HG03378 (cell line): ENCODE measurements at regions not wholly inside any gene's neighbourhood (a gene's known extent, or its start where the extent isn't known, plus 50 kb on each side); places are given as distances from the start of the nearest gene placed in this dataset.

Experiments used
- ATAC-seq: cut with Tn5 transposase; IDR thresholded peaks from one replicate; pipeline ENCODE4 v1.9.1; 2021; ENCODE audit warnings: mild to moderate bottlenecking, moderate library complexity; ENCODE audit not compliant: unreplicated experiment

GRCh38 chr1:229101011-229101871 is 169.7 kb upstream of the RAB4A start:
- no peak for ATAC-seq

DNA sequence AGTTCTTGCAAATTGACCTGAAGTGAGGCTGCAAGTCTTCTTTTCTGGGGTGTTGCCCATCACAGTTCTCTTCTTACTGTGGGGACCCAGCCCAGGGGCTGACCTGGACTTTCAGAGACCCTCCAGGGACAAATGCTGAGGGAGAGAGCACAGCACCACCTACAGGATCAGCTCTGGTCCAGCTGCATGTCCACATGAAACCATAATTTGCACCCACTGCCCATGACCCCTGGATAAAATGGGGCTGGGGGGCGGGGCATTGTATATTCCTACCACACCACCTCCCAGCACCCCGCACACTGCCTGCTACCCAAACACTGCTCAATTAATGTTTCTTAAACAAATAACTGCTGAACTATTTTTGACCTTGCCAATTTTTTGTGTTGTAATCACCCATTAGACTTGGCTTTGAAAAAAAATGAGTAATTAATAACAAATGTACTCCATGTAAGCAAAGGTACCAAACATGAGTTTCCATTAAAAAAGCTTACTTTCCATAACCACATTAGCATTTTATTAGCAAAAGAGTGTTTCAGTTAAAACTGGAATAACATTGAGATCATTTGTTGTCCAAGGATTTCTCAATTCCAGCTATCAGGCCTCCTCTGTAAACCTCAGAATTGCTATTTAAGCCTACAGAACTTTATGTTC is 168.0 kb upstream of the RAB4A start:
- no peak for ATAC-seq

DNA sequence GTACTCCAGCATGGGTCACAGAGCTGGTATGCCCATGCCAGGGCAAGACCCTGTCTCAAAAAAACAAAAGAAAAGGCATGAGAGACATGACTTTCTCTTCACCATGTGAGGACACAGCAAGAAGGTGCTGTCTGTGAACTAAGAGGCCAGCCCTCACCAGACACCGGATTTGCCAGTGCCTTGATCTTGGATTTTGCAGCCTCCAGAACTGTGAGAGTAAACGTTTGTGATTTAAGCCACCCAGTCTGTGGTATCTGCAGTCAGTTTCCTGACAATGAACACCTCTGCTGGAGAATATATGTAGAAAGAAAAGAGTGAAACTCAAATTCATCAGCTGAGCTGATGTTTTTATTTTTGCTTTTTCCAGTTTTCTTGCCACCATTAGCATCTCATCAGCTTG is 166.3 kb upstream of the RAB4A start:
- ATAC-seq = no peak

DNA sequence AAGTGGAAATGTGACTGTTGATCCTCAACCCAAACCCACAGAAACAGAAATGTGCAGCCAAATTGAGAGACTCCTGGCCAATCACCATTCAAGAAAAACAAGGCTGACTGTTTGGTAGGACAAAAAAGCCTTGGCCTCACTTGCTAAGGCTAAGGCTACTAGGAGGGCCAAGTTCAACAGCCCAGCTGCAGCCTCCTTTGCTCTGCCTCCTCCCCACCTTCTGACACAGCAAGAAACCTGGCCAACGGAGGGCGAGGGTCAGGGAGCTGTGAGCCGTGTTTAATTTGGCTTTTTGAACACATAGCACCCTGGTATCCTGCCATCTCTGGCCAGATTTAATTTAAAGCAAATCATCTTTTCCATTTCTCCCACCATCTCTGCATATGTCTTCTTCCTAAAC is 165.8 kb upstream of the RAB4A start:
- no peak for ATAC-seq

DNA sequence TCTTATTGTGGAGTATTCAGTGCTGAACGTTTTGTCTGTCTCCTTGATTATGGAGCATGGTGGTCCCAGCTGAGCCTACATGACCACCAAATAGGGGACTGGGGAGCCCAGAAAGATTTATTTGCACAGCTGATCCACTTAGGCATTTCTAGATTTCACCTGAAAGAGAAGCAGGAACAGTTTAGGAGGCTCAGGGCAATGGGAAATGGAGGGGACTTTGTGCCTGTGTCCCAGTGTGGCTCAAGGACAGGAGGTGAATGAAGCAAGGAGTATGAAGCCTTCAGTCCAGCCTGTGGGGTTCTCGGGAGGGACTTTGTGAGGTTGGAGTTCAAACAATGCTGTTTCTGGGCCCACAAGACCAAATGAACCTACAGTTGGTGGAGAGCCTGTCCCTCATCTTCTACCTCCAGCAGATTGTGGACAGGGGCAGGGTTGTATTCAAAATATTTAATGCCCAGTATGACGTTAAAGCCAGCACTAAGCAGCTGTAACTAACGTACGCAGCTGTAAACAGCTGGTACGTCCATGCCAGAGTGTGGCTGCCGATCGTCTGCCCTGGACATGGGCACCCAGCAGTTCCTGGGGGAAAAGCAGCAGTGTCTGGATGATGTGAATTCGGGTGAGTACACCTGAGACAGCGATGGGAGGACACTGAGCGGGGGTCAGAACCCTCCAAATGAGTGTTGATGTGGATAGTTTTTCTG is 164.9 kb upstream of the RAB4A start:
- no peak for ATAC-seq

GRCh38 chr1:229106526-229107125 is 164.3 kb upstream of the RAB4A start:
- ATAC-seq = no peak

DNA sequence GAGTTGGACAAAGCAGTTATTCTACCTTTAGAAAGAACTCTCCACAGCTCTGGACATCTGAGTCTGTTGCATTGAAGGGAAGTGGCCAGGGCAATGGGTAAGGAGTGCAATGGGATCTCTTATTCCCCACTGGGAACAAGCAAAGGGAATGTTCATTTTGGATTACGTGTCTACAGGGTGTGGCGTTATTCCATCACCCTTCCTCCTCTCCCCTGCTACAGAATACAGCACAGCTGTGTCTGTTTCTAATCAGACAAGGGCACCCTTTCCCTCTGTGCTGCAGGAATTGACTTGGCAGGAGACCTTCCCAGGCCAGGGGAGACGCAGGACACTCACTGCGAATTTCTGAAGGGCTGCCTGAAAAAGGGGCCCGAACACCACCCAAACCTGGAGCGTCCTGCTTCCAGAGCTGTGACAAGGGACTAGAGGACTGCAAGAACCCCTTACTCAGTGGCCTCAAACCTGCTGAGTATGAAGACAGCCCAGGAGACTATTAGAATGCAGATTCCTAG is 163.6 kb upstream of the RAB4A start:
- ATAC-seq = no peak

GRCh38 chr1:229107972-229108371 is 162.9 kb upstream of the RAB4A start:
- no peak for ATAC-seq

- no peak for ATAC-seq
These were observed 162.2 kb upstream of the RAB4A start for GRCh38 chr1:229108598-229109201.

- ATAC-seq = no peak
These were observed 161.6 kb upstream of the RAB4A start for GRCh38 chr1:229109320-229109761.

- ATAC-seq = no peak
These were observed 159.9 kb upstream of the RAB4A start for GRCh38 chr1:229110986-229111385.

DNA sequence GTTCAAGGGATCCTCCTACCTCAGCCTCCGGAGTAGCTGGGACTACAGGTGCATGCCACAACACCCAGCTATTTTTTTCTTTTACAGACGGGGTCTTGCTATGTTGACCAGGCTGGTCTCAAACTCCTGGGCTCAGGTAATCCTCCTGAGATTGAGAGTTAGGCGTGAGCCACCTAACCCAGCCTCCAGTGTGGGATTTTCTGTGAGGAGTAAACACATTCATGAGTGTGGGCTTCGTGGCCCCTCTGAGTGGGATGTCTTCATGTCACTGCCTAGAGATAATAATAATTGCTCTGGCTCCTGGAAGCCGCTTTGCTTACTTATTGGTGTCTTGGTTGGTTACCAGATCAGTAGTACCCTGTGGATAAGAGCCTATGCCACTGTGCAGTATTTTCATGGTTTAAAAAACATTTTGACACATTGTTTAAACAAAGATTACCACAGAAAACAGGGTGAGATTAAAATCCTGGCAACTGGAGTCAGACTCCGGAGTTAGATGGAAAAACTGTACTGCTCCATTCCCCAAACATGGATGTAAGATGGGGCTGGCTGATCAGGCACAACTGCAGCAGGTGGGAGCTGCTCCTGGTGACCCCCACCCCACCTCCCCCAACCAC is 159.1 kb upstream of the RAB4A start:
- ATAC-seq = no peak

DNA sequence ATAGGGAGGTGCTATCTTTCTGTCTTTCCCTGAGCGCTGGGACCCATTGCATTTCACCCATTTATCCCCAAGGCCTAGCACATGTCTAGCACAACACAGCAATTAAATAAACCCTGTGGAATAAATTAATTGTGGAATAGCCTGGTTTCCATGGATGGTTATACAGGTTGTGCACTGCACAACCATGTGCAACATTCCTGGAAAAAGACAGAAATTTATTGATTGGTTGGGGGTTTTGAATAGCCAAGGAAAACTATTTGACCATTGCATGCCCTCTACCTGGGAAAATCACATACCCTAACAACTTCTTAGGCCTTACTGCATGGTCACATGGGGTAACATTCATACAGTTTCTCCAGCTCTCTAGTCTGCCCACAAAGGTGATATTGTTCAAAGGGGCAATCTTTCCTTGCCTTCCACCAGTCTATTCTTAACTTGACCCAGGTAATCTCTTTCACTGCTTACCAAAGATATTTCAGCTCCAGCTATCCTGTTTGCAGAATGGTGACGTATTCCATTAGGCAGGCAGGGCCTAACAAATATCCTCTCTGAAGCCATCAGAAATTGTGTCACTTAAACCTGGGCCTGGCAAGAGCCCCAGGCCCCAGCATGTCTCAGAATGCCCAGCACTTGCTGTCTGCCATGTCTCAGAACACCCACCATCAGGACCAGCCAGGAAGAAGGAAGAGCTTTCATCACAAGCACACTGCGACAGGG is 157.9 kb upstream of the RAB4A start:
- ATAC-seq = no peak

DNA sequence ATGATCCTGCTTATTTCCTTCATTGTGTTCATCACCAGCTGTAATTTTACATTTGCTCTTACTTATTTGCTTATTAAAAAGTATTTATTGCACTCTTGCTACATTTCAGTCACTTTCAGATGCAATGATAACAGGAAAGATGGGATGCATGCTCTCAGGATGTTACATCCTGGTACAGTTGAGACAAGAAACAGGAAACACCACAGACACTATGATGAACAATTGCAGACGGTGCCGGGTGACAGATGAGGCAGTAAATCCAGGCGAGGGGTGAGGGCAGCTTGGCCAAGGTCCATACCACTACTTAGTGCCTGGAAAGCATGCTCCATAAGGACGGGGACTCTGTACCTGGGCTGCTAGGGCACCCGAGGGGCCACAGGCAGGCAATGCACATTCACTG is 156.6 kb upstream of the RAB4A start:
- no peak for ATAC-seq

DNA sequence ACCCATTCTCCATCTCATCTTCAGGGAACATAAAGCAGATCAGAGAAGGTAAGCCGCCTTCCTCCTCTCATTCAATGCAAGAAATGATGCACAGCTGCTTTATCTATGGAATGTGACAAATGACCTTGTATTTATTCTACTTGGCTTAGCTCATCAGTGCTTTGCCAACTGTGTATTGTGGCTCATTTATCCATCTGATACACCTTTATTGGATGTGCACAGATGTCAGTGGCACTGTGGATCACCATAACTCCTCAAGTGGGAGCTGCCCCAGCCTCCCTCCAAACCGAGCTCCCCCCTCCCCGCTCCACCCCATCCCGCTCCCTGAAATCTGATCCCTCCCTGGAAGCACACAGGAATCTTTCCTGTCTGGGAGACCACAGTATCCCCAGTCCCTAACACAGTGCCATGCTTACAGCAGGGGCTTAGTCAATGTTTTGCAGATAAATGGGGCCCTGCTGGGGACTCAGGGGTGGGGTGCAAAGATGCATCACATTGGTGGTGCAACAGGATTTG is 156.0 kb upstream of the RAB4A start:
- ATAC-seq = no peak

- ATAC-seq = no peak
These were observed 154.8 kb upstream of the RAB4A start for GRCh38 chr1:229116114-229116513.

- ATAC-seq = no peak
These were observed 153.1 kb upstream of the RAB4A start for GRCh38 chr1:229117664-229118300.

DNA sequence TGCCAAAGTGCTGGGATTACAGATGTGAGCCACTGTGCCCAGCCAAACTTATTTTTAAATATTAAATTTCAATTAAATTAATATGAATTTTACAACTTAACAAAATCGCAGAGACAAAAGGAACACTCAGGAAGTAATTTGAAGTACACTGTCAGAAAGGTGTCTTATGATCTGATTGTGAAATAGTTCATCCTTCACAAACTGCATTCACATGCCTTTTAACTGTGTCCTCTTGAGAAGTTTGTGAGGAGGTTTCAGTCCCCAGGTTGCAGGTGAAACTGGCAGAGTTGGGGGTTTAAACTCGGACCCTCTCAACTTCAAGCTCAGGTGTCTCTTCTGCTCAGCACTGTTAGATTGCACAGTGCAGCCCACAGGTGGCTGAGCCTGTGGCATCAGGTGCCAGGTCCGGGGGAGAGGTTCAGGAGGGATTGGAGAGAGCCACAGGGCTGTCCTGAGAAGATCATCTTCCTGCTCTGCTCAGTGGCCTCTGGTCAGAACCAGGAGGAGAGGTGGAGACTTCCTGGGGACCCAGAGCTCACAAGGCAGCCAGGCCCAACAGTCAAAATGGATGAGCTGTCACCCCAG is 152.3 kb upstream of the RAB4A start:
- ATAC-seq = no peak

DNA sequence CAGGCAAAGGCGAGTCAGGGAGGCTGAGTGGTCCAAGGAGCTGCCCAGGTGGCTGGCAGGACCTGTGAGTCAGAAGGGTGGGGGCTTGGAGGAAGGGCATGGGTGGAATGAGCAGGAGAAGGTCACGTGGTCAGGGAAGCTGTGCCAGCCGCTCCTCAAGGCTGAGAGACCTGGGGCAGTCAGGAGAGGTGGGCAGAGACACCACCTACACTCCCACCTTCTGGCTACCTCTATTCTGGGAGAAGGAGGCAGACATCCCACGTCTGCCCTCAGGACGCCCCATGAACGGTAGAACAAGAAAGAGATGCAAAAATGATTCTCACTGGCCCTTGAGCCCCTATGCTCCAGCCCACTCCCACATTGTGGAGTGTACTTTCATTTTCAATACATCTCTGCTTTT is 151.8 kb upstream of the RAB4A start:
- ATAC-seq = no peak
